H9 (cell line): ENCODE measurements at regions not wholly inside any gene's neighbourhood (a gene's known extent, or its start where the extent isn't known, plus 50 kb on each side); places are given as distances from the start of the nearest gene placed in this dataset.

Source experiments
- DNase-seq: peaks from one replicate; pipeline ENCODE4 v3.0.0-alpha.2; 2017
- H2AFZ ChIP-seq: one replicate; pipeline ENCODE4 v1.6.1; 2013; ENCODE audit warnings: mild to moderate bottlenecking, low read length, control low read depth, moderate library complexity
- H2AK5ac ChIP-seq: 2 replicates; pipeline ENCODE4 v1.6.1; 2013; ENCODE audit warnings: low read length, control low read depth, mixed read lengths; ENCODE audit not compliant: insufficient read length
- H2BK120ac ChIP-seq: one replicate; pipeline ENCODE4 v1.6.1; 2013; ENCODE audit warnings: low read depth, mild to moderate bottlenecking, low read length, control low read depth, inconsistent platforms; ENCODE audit not compliant: poor library complexity, severe bottlenecking
- H2BK12ac ChIP-seq: 2 replicates; pipeline ENCODE4 v1.6.1; 2013; ENCODE audit warnings: low read length, control low read depth, mixed read lengths, low read depth; ENCODE audit not compliant: insufficient read length
- H2BK15ac ChIP-seq: 2 replicates; pipeline ENCODE4 v1.6.1; 2013; ENCODE audit warnings: low read depth, low read length, control low read depth
- H2BK20ac ChIP-seq: one replicate; pipeline ENCODE4 v1.6.1; 2013; ENCODE audit warnings: low read depth, mild to moderate bottlenecking, low read length, control low read depth, inconsistent platforms; ENCODE audit not compliant: poor library complexity, severe bottlenecking
- H2BK5ac ChIP-seq: 2 replicates; pipeline ENCODE4 v1.6.1; 2013; ENCODE audit warnings: low read length, control low read depth, mixed read lengths; ENCODE audit not compliant: insufficient read length
- H3K14ac ChIP-seq: 2 replicates; pipeline ENCODE4 v1.6.1; 2013; ENCODE audit warnings: low read length, control low read depth; ENCODE audit not compliant: insufficient read depth
- H3K18ac ChIP-seq: 2 replicates; pipeline ENCODE4 v1.6.1; 2013; ENCODE audit warnings: low read depth, mild to moderate bottlenecking, mixed read lengths, low read length, control low read depth; ENCODE audit not compliant: insufficient read length
- H3K23ac ChIP-seq: 2 replicates; pipeline ENCODE4 v1.6.1; 2013; ENCODE audit warnings: low read length, control low read depth, mixed read lengths, low read depth; ENCODE audit not compliant: insufficient read length
- H3K23me2 ChIP-seq: 2 replicates; pipeline ENCODE4 v1.6.1; 2013; ENCODE audit warnings: low read depth, mild to moderate bottlenecking, mixed read lengths, low read length, control low read depth; ENCODE audit not compliant: insufficient read length, poor library complexity, severe bottlenecking
- H3K27ac ChIP-seq: 2 replicates; pipeline ENCODE4 v1.5.1; 2013; ENCODE audit warnings: low read length, control low read depth, mixed read lengths, low read depth; ENCODE audit not compliant: insufficient read length
- H3K27me3 ChIP-seq: 2 replicates; pipeline ENCODE4 v1.6.1; 2013; ENCODE audit warnings: low read length, control low read depth, inconsistent platforms; ENCODE audit not compliant: insufficient read depth
- H3K4ac ChIP-seq: 2 replicates; pipeline ENCODE4 v1.6.1; 2013; ENCODE audit warnings: low read depth, mild to moderate bottlenecking, control low read depth, inconsistent platforms, low read length, moderate library complexity
- H3K4me1 ChIP-seq: 2 replicates; pipeline ENCODE4 v1.6.1; 2013; ENCODE audit warnings: low read length, control low read depth, inconsistent platforms; ENCODE audit not compliant: insufficient read depth
- H3K4me2 ChIP-seq: 2 replicates; pipeline ENCODE4 v1.6.1; 2013; ENCODE audit warnings: low read length, control low read depth, mixed read lengths; ENCODE audit not compliant: insufficient read length, insufficient read depth
- H3K56ac ChIP-seq: 2 replicates; pipeline ENCODE4 v1.6.1; 2013; ENCODE audit warnings: low read depth, mild to moderate bottlenecking, mixed read lengths, low read length, control low read depth; ENCODE audit not compliant: insufficient read length
- H3K79me1 ChIP-seq: 2 replicates; pipeline ENCODE4 v1.6.1; 2013; ENCODE audit warnings: low read depth, mild to moderate bottlenecking, moderate library complexity, low read length, control low read depth, inconsistent platforms; ENCODE audit not compliant: insufficient read depth, poor library complexity, severe bottlenecking
- H3K79me2 ChIP-seq: 2 replicates; pipeline ENCODE4 v1.6.1; 2013; ENCODE audit warnings: low read length, control low read depth, inconsistent platforms; ENCODE audit not compliant: insufficient read depth
- H3K9ac ChIP-seq: 2 replicates; pipeline ENCODE4 v1.6.1; 2013; ENCODE audit warnings: low read length, control low read depth, mixed read lengths; ENCODE audit not compliant: insufficient read length; ENCODE audit errors: extremely low read depth
- H3K9me3 ChIP-seq: one replicate; pipeline ENCODE4 v1.6.1; 2013; ENCODE audit warnings: low read depth, low read length, inconsistent platforms; ENCODE audit not compliant: control insufficient read depth
- H3T11ph ChIP-seq: one replicate; pipeline ENCODE4 v1.6.1; 2013; ENCODE audit warnings: mild to moderate bottlenecking, low read length, control low read depth, inconsistent platforms
- H4K20me1 ChIP-seq: one replicate; pipeline ENCODE4 v1.6.1; 2013; ENCODE audit not compliant: control insufficient read depth, insufficient read length, insufficient read depth
- H4K5ac ChIP-seq: 2 replicates; pipeline ENCODE4 v1.6.1; 2013; ENCODE audit warnings: low read depth, mild to moderate bottlenecking, mixed read lengths, low read length, control low read depth; ENCODE audit not compliant: insufficient read length
- H4K8ac ChIP-seq: replicated peaks from 2 replicates; pipeline ENCODE4 v1.6.1; 2013; ENCODE audit warnings: low read length, control low read depth, mixed read lengths, low read depth; ENCODE audit not compliant: insufficient read length
- H4K91ac ChIP-seq: 2 replicates; pipeline ENCODE4 v1.6.1; 2013; ENCODE audit warnings: low read depth, mild to moderate bottlenecking, moderate library complexity, mixed read lengths, low read length, control low read depth; ENCODE audit not compliant: insufficient read length
- H3K27ac Mint-ChIP-seq, 3 experiments: 2 replicates in 2 of 3; 3 replicates in 1 of 3; pipeline ENCODE4 v1.8.0; 2020 to 2021; ENCODE audit warnings: mixed read lengths in 3 of 3, mild to moderate bottlenecking in 1 of 3, moderate library complexity in 1 of 3
- H3K27me3 Mint-ChIP-seq: 2 replicates; pipeline ENCODE4 v1.8.0; 2021; ENCODE audit warnings: low read depth, mild to moderate bottlenecking, moderate library complexity, mixed read lengths
- H3K36me3 Mint-ChIP-seq, 3 experiments: 2 replicates in 2 of 3; 3 replicates in 1 of 3; pipeline ENCODE4 v1.8.0; 2020 to 2021; ENCODE audit warnings: low read depth in 3 of 3, mixed read lengths in 3 of 3; ENCODE audit not compliant: insufficient read depth in 1 of 3
- H3K4me1 Mint-ChIP-seq, 2 experiments: 2 replicates each; pipeline ENCODE4 v1.8.0; 2020; ENCODE audit warnings: mixed read lengths in 2 of 2
- H3K4me3 Mint-ChIP-seq, 2 experiments: 2 replicates in 1 of 2; 3 replicates in 1 of 2; pipeline ENCODE4 v1.8.0; 2020 to 2021; ENCODE audit warnings: mild to moderate bottlenecking in 2 of 2, mixed read lengths in 2 of 2, moderate library complexity in 1 of 2
- H3K9me3 Mint-ChIP-seq, 2 experiments: 2 replicates in 1 of 2; 3 replicates in 1 of 2; pipeline ENCODE4 v1.8.0; 2020; ENCODE audit warnings: mild to moderate bottlenecking in 2 of 2, mixed read lengths in 2 of 2, moderate library complexity in 1 of 2
- WGBS: extraction: QIAGEN DNeasy Blood & Tissue Kit; methylation state at CpG from one replicate; pipeline ENCODE4 v1.1.7; 2013; ENCODE audit warnings: missing lambda C conversion rate, low lambda C conversion rate, mixed read lengths; ENCODE audit not compliant: insufficient read length; ENCODE audit errors: extremely low coverage; 5-methylcytosine and 5-hydroxymethylcytosine counted together
- TF ChIP-seq, protein P1 (sequence below): fragments of 200-600 bp; sonication (generic); conservative IDR thresholded peaks from 3 replicates; pipeline ENCODE4 v1.8.0; 2021; ENCODE audit warnings: antibody characterized with exemption, mild to moderate bottlenecking

DNA sequence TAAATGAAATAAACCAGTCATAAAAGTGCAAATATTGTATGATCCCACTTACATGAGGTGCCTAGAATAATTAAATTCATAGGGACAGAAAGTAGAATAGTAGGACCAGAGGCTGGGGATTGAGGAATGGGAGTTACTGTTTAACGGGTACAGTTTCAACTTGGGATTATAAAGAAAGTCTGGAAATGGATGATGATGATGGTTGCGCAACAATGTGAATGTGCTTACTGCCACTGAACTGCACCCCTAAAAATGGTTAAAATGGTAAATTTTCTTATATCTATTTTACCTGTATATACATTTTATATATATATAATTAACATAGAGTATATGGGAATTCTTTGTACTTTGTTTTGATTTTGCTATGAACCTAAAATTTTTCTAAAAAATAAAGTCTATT is 53.3 kb upstream of the L3MBTL3 start:
- no peaks in the 10 kb centered on the region for H3K23me2 ChIP-seq
- H3K79me2 ChIP-seq: no peaks in the 10 kb centered on the region
- no peak for DNase-seq
- H2BK15ac ChIP-seq: no peak overlapping the region
- TF ChIP-seq, protein P1, sequence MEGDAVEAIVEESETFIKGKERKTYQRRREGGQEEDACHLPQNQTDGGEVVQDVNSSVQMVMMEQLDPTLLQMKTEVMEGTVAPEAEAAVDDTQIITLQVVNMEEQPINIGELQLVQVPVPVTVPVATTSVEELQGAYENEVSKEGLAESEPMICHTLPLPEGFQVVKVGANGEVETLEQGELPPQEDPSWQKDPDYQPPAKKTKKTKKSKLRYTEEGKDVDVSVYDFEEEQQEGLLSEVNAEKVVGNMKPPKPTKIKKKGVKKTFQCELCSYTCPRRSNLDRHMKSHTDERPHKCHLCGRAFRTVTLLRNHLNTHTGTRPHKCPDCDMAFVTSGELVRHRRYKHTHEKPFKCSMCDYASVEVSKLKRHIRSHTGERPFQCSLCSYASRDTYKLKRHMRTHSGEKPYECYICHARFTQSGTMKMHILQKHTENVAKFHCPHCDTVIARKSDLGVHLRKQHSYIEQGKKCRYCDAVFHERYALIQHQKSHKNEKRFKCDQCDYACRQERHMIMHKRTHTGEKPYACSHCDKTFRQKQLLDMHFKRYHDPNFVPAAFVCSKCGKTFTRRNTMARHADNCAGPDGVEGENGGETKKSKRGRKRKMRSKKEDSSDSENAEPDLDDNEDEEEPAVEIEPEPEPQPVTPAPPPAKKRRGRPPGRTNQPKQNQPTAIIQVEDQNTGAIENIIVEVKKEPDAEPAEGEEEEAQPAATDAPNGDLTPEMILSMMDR: no peak
- no peak overlapping the region for H3K23ac ChIP-seq
- H2BK120ac ChIP-seq: no peak overlapping the region
- no peak overlapping the region for H3K56ac ChIP-seq
- no peak overlapping the region for H2BK12ac ChIP-seq
- Mint-ChIP-seq H3K4me1 (peaks cover 4 to 11% of the 10 kb centered on the region in 2 experiments; a peak in 2 of 4 replicates), H3K27ac (no peak overlapping the region), H3K27me3 (no peaks in the 10 kb centered on the region), H3K9me3 (peaks cover 6 to 10% of the 10 kb centered on the region in 2 experiments; a peak in 4 of 5 replicates), H3K4me3 (no peak overlapping the region), H3K36me3 (peaks cover 2 to 14% (median 4%) of the 10 kb centered on the region in 3 experiments; a peak in 4 of 7 replicates)
- H3K9me3 ChIP-seq: peaks cover 4% of the 10 kb centered on the region
- H3K27me3 ChIP-seq: no peaks in the 10 kb centered on the region
- no peak overlapping the region for H3K4ac ChIP-seq
- H4K5ac ChIP-seq: no peak overlapping the region
- no peak overlapping the region for H3T11ph ChIP-seq
- no peak overlapping the region for H4K91ac ChIP-seq
- no peak overlapping the region for H3K14ac ChIP-seq
- no peak overlapping the region for H3K18ac ChIP-seq
- H3K79me1 ChIP-seq: no peaks in the 10 kb centered on the region
- no peak overlapping the region for H3K27ac ChIP-seq
- no peak overlapping the region for H2AK5ac ChIP-seq
- no peak overlapping the region for H3K4me2 ChIP-seq
- no peak overlapping the region for H2BK5ac ChIP-seq
- no peak overlapping the region for H2AFZ ChIP-seq
- no peak overlapping the region for H4K8ac ChIP-seq
- H4K20me1 ChIP-seq: no peaks in the 10 kb centered on the region
- WGBS: no CpG with 5 or more reads among the region's 2 CpGs
- H3K4me1 ChIP-seq: no peaks in the 10 kb centered on the region; the same call in 1 of the 2 replicates
- H2BK20ac ChIP-seq: no peak overlapping the region
- H3K9ac ChIP-seq: no peak overlapping the region
